Germinal center (tissue), 1 donor: ENCODE measurements at regions not wholly inside any gene's neighbourhood (a gene's known extent, or its start where the extent isn't known, plus 50 kb on each side); places are given as distances from the start of the nearest gene placed in this dataset.
"Not testable (repeated sequence)": the region's sequence is repeated elsewhere in the genome, so short reads cannot be mapped to it uniquely, and the experiment has no call there.

Experiments
- DNase-seq: peaks from one replicate; pipeline ENCODE4 v3.0.0; 2012; ENCODE audit warnings: mixed read lengths, low spot score

DNA sequence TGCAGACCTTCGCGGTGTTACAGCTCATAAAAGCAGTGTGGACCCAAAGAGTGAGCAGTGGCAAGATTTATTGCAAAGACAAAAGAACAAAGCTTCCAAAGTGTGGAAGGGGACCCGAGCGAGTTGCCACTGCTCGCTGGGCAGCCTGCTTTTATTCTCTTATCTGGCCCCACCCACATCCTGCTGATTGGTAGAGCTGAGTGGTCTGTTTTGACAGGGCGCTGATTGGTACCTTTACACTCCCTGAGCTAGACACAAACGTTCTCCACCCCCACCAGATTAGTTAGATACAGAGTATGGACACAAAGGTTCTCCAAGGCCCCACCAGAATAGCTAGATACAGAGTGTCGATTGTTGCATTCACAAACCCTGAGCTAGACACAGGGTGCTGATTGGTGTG is 156.2 kb upstream of the GIMD1 start:
- not testable (repeated sequence) for DNase-seq

GRCh38 chr4:106522839-106523238 is 154.3 kb upstream of the GIMD1 start:
- no peak for DNase-seq

- DNase-seq: no peak
Observed at GRCh38 chr4:106512706-106513105, 144.1 kb upstream of the GIMD1 start.

GRCh38 chr4:106507440-106507839 is 138.9 kb upstream of the GIMD1 start:
- no peak for DNase-seq

DNA sequence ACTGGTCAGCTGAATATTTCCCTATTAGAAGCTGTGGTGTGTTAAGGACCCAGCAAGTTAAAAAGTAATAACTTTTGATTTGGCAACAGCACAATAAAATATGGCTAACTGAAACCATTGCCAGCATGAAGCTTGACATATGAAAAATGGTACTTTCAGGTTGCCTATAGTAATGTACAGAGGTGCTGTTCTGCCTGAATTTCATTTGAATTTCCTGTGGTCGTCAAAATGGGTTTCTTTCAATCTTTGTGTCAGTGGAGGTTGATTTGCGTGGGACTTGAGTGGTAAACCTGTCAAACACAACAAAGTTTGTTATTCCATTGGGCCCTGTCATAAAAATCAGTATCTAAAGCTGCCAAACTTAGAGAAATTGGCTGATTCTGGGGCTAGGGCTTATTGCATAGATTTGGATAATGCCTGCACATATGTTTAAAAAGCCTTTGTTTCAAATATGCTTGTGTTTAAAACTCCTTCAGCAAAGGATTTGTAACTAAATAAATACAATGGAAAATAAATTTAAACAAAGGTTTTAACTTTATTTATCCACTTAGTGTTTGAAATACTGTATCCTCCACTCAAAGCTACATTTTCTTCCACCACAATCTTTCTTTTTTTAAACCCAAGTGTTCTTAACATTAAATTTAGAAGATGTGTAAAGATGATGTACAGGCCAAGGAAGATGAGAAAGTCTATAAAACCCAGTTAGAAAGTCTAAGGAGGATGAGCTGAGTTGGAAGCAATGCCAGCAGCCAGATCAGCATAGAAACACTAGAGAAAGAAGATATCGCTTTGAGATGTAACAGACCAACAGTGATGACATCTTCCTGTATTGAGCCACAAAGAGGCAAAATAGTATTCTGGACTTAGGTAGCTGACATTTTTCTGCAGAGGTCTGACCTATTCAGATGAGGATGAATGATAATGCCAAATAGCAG is 134.8 kb upstream of the GIMD1 start:
- DNase-seq: no peak

DNA sequence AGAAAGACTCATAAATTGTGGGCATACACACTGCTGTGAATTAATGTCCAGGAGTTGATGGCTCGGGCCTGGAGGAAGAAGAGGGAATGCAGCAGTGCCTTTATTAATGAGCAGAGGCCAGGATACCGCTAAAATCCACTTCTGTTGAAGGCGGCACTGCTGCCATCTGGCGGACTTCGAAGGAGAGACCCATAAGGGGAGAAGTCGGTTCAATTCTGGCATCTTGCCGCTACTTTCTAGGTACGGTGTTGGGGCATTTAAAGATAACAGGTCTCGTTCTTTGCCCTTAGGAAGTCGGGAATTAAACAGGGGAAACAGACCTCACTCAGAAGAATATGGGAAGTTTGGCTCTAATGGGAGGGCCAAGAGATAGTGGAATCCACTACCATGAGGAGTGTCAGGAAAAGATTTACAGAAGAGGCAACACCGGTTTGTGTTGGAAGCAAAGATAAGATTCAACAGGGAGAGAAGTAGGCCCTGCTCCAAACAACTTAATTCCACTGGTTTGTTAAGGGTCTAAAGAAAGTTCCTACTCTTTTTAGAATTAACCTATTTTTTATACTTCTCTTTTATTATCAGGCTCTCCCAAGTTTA is 133.6 kb upstream of the GIMD1 start:
- peak; percentile 12 for DNase-seq

GRCh38 chr4:106497271-106497670 is 128.7 kb upstream of the GIMD1 start:
- DNase-seq: no peak

DNA sequence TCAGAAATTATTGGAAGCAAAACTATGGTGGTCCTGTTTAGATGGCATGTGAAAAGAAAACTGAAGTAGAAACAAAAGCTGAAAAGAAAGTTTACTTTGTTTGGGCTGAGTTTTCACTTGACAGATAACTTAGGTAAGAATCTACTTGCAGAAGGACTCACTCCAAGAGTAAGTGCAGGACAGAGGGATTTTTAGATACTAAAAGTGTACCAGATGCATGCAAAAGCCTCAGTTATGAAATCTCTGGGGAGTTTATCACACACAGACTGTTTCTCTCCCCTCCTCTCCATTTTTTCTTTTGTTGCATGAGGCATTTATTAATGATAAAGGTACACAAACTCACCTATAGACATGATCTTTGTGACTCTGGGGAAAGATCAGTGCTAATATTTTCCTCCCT is 127.5 kb upstream of the GIMD1 start:
- DNase-seq: no peak

DNA sequence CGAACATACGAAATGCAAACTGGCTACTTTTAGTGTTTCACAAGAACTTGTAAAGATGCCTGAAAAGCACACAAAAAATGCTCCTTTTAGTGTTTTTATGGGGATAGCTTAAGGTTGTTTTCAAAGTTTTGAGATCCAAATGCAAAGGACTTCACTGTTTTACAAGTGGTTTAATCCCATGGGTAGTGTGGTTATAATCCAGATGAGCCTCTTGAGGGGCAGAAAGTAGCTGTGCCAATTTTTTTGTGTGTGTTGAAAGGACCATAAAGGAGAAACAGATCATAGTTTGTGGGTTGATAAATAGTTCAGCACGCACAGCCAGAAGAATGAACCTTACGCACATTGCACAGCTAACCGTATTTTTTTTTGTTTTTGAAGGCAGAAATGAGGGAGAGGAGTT is 126.9 kb upstream of the GIMD1 start:
- no peak for DNase-seq

DNA sequence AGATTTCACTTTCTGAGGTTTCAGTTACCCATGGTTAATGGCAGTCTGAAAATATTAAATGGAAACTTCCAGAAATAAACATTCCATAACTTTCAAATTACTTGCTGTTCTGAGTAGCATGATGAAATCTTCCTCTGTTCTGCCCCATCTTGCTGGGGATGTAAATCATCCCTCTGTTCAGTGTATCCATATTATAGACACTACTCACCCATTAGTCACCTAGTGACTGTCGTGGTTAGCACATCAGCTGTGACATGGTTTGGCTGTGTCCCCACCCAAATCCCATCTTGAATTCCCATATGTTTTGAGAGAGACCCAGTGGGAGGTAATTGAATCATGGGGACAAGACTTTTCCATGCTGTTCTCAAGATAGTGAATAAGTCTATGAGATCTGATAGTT is 125.5 kb upstream of the GIMD1 start:
- DNase-seq: no peak

DNA sequence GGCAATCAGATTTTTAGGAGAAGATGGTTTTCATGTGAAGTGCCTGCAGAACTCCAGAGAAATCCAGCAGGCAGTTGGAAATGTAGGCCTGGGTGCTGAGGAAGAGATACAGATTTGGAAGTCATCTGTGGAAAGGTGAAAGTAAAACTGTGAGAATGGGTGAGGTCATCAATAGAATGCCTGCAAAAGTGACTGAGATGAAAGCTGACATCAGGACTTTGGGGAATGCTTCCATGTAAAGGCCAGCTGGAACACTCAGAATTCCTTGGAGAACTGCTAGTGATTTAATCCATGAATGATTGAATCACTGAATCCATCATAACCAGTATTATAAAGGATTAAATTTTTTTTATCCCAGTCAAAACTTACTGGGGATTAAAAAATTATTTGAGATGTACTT is 124.5 kb upstream of the GIMD1 start:
- DNase-seq: no peak

DNA sequence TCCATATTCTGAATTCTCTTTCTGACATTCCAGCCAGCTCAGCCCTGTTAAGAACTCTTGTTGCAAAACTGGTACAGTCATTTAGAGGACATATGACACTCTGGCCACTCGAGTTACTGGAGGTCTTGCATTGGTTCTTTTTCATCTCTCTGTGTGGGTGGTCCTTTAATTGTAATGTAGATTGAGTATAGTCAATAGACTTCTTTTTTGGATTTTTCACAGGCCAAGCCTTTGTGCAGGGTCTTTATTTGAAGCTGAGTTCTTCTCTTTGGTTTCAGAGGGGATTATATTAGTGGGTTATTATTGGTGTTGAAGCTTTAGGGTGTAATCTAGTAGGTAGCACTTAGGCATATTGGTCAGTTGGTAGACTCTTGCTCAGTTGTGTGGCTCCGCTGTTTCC is 118.0 kb upstream of the GIMD1 start:
- no peak for DNase-seq

- DNase-seq: no peak
Observed at GRCh38 chr4:106481801-106482200, 113.2 kb upstream of the GIMD1 start.

DNA sequence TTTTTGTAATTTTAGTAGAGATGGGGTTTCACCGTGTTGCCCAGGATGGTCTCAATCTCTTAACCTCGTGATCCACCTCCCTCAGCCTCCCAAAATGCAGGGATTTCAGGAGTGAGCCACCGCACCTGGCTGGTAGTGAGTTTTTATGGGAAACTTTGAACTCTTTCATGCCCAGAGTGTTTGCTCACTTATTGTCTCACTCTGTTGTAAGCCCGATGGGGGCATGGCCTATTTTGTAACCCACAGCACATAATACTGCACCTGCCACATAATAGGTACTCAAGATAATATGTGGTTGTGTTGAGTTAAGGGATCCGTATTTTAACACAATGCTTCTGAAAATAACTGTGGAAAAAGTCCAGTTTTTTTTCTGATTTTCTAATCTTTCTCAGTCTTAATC is 109.6 kb upstream of the GIMD1 start:
- no peak for DNase-seq

DNA sequence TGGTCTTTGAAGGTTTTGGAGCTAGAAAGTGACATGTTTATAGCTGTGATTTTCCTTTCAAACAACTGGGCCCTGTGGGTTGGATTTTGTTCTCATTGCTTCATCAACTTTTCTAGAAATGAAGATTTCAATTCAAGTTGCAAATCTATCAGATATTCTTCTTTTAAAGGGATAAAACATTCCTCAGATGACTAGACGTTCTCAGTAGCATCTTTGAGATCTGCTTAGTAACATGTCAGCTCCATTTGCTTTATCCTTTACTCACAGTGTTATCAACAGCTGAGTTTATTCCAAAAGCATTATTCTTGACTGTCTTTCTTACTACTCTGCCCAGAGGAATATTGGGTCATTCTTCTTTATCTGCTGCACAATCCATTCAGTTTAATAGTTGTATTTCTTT is 108.2 kb upstream of the GIMD1 start:
- DNase-seq: no peak

DNA sequence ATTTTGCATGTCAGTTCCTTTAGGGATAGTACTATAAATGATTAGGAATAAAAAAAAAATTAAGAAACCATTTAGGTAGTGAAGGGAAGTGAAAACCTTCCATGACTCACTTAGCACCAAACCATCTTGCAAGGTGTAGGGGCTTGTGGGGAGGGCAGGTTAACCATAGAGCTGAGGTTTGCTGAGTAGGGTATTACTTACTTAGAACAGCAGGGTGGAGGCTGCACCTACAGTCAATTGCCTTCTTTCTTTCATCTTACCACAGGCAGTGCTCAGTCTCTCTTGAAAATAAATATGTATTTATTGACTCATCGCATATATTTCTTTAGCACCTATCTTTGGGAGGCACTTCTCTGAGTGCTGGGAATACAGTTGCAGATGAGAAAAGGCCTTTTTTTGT is 104.9 kb upstream of the GIMD1 start:
- DNase-seq: no peak

DNA sequence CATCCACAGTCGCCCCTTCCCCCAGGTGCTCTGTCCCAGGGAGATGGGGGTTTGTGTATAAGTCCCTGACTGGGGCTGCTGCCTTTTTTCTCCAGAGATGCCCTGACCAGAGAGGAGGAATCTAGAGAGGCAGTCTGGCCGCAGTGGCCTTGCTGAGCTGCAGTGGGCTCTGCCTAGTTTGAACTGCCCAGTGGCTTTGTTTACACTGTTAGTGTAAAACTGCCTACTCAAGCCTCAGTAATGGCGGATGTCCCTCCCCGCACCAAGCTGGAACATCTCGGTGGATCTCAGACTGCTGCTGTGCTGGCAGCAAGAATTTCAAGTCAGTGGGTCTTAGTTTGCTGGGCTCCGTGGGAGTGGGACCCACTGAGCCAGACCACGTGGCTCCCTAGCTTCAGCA is 102.6 kb upstream of the GIMD1 start:
- no peak for DNase-seq

GRCh38 chr4:106463622-106464021 is 95.0 kb upstream of the GIMD1 start:
- no peak for DNase-seq

GRCh38 chr4:106454581-106454980 is 86.0 kb upstream of the GIMD1 start:
- DNase-seq: no peak

GRCh38 chr4:106454021-106454420 is 85.4 kb upstream of the GIMD1 start:
- no peak for DNase-seq

GRCh38 chr4:106451091-106451490 is 82.5 kb upstream of the GIMD1 start:
- no peak for DNase-seq

- no peak for DNase-seq
Observed at GRCh38 chr4:106450249-106450648, 81.7 kb upstream of the GIMD1 start.

- DNase-seq: no peak
Observed at GRCh38 chr4:106444557-106444956, 76.0 kb upstream of the GIMD1 start.

- no peak for DNase-seq
Observed at GRCh38 chr4:106430797-106431196, 62.2 kb upstream of the GIMD1 start.
